Gastrocnemius medialis (tissue), 4 donors: ENCODE measurements at regions not wholly inside any gene's neighbourhood (a gene's known extent, or its start where the extent isn't known, plus 50 kb on each side); places are given as distances from the start of the nearest gene placed in this dataset.
"Not testable (repeated sequence)": the region's sequence is repeated elsewhere in the genome, so short reads cannot be mapped to it uniquely, and the experiment has no call there.

Source experiments
- ATAC-seq, 2 donors: fragments of 150-250 bp; one replicate each; pipeline ENCODE4 v1.9.1; 2016
- DNase-seq, 2 donors: peaks; one replicate each; pipeline ENCODE4 v3.0.0-alpha.2; 2019
- H3K27ac ChIP-seq, 4 donors: fragments of 200-600 bp; sonication (generic); 1 replicate in 1 of 4; 2 replicates in 3 of 4; pipeline ENCODE4 v1.5.1; 2016 to 2018; ENCODE audit warnings: mild to moderate bottlenecking in 2 of 4, moderate library complexity in 1 of 4
- H3K27me3 ChIP-seq, 3 donors: fragments of 200-600 bp; sonication (generic) in 2 of 3; 1 replicate in 1 of 3; 2 replicates in 2 of 3; pipeline versions ENCODE4 v1.5.1 to v1.6.0; 2016 to 2019; ENCODE audit warnings: mild to moderate bottlenecking in 1 of 3, moderate library complexity in 1 of 3
- H3K36me3 ChIP-seq, 2 donors: fragments of 200-600 bp; sonication (generic) in 1 of 2; one replicate each; pipeline ENCODE4 v1.5.1; 2017 to 2018
- H3K4me1 ChIP-seq, 2 donors: fragments of 200-600 bp; sonication (generic) in 1 of 2; one replicate each; pipeline ENCODE4 v1.5.1; 2016 to 2017; ENCODE audit warnings: mild to moderate bottlenecking in 2 of 2
- H3K4me3 ChIP-seq, 4 donors: fragments of 200-600 bp; sonication (generic) in 3 of 4; 1 replicate in 1 of 4; 2 replicates in 3 of 4; pipeline ENCODE4 v1.5.1; 2016 to 2019; ENCODE audit warnings: mild to moderate bottlenecking in 2 of 4
- H3K9me3 ChIP-seq, 3 donors: fragments of 200-600 bp; sonication (generic) in 2 of 3; 1 replicate in 1 of 3; 2 replicates in 2 of 3; pipeline ENCODE4 v1.5.1; 2016 to 2019
- in situ Hi-C, 4 donors: fragments of 200-750 bp; cut with MboI; loops; one replicate each; pipeline versions ENCODE4 v1.15.0 to v1.8.0; 2017; ENCODE audit warnings: low sequenced_read_pairs in 4 of 4
- intact Hi-C: fragments of 100-400 bp; cut with DNase I; formaldehyde crosslinking; loops from one replicate; pipeline ENCODE4 v1.15.1; 2023; ENCODE audit warnings: low total_unique reads
- TF ChIP-seq, protein P1 (sequence below), 5 experiments: fragments of 450-650 bp in 3 of 5; fragments of 200-600 bp in 2 of 5; sonication (generic) in 2 of 5; IDR thresholded peaks in 4 of 5; conservative IDR thresholded peaks in 1 of 5; 1 replicate in 4 of 5; 2 replicates in 1 of 5; pipeline ENCODE4 v1.5.1; 2016 to 2019; ENCODE audit warnings: antibody characterized with exemption in 5 of 5, mild to moderate bottlenecking in 3 of 5, moderate library complexity in 3 of 5

DNA sequence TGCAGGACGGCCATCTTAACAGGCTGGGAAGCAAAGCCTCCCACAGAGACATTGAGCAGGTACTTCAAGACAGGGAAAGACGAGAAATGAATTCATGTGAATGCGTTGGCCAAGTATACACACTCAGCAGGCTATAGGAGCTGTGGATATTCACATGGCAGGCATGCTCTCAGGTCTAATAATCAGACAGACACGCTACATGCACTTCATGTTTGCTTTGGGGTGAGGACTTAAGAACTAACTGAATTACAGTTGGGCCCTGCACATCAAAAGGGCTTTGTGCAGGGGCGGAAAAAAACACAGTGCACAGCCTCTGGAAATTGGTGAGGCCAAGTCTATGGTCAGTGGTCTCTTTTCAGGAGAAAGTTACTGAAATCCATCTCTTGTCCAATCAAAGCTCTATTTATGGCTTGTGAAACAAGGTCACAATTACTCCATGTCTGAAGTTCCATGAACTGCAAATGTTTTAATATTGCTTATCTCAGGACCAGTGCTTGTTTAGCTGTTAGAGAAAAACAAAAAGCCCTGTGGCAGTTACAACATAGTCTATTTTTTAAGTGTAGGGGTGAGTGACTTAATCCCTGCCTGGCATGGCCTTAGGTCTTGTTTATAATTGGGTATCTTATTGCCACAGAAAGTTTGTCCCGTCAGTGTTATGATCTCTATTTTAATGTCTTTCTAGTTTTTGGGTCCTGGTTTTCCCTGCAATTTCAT is 100.6 kb upstream of the GOLGA6L6 start:
- in situ Hi-C loops, result no loop called here
- intact Hi-C loops, result no loop called here
- no peak overlapping the region for H3K4me3 ChIP-seq

DNA sequence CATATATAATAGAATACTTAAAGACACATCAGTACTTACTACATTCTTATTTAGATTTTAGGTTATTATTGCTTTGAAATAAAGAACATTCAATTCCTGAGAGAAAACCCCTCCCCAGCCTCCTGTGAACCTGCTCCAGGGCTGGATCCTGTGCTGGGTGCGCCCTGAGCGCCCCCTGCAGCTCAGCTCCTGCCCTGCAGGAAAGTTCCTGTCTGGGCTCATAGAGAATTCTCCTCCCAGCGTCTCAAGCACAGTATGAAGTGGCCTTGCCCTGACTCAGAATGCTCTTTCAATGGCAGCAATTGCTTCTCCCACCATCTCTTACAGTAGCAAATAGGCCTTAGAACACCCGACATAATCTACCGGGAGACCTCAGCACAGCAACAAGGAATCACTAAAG is 98.8 kb upstream of the GOLGA6L6 start:
- DNase-seq, H3K4me3 ChIP-seq, H3K4me1 ChIP-seq, intact Hi-C loops, H3K9me3 ChIP-seq, ATAC-seq, in situ Hi-C loops, H3K36me3 ChIP-seq, H3K27ac ChIP-seq, H3K27me3 ChIP-seq: not testable (repeated sequence)

More for the DNA sequence above, 100.6 kb upstream of the GOLGA6L6 start:
- Histone ChIP-seq H3K36me3 (no peaks in the 10 kb centered on the region), H3K4me1 (no peaks in the 10 kb centered on the region), H3K27me3 (peaks cover 0 to 4% (median 4%) of the 10 kb centered on the region in 3 donors), H3K27ac (no peak overlapping the region), H3K9me3 (no peaks in the 10 kb centered on the region)
- ATAC-seq (no peak), DNase-seq (no peak)
- TF ChIP-seq, protein P1, sequence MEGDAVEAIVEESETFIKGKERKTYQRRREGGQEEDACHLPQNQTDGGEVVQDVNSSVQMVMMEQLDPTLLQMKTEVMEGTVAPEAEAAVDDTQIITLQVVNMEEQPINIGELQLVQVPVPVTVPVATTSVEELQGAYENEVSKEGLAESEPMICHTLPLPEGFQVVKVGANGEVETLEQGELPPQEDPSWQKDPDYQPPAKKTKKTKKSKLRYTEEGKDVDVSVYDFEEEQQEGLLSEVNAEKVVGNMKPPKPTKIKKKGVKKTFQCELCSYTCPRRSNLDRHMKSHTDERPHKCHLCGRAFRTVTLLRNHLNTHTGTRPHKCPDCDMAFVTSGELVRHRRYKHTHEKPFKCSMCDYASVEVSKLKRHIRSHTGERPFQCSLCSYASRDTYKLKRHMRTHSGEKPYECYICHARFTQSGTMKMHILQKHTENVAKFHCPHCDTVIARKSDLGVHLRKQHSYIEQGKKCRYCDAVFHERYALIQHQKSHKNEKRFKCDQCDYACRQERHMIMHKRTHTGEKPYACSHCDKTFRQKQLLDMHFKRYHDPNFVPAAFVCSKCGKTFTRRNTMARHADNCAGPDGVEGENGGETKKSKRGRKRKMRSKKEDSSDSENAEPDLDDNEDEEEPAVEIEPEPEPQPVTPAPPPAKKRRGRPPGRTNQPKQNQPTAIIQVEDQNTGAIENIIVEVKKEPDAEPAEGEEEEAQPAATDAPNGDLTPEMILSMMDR (IDR thresholded peaks at IDR 0.05 in 4 of 5, conservative IDR thresholded peaks at IDR 0.05 in 1 of 5), result no peak

DNA sequence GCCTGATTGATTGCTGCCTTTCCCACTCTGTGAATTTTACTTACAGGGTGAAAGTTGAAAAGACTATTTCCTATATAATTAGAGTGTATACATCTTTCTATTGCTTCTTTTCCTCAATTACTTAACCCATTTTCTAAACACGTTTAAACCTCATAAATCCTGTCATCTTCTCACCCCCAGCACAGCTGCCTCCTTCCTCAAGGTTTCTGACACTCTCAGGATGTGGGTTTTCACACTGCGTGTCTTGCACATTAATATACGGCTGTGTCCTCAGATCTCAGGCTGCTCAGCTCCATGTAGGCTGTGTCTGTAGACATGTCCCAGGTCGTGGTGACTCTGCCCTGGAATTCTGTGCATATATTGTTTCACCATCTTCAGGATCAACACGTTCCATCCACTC is 97.6 kb upstream of the GOLGA6L6 start:
- H3K4me1 ChIP-seq, H3K36me3 ChIP-seq, H3K27ac ChIP-seq, ATAC-seq, intact Hi-C loops, DNase-seq, in situ Hi-C loops, H3K27me3 ChIP-seq, H3K4me3 ChIP-seq, H3K9me3 ChIP-seq: not testable (repeated sequence)

DNA sequence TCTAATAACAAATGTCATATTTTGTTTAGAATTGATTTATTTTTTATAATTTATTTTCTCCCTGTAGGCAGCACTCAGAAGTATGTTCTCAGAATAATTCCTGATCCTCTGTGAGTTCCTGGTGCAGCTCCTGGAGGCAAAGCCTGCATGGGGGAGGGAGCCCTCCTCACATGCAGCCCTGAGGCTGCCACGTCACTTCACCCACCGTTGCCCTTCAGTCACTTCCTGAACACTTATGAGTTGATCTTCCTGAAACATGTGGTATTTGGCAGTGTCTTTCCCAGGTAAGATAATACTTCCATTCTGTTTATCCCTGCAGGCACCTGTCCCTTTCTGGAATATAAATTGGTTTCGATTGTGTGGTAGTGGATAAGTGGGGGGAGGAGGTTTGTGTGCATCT is 95.9 kb upstream of the GOLGA6L6 start:
- H3K9me3 ChIP-seq, in situ Hi-C loops, ATAC-seq, H3K4me3 ChIP-seq, H3K27me3 ChIP-seq, H3K36me3 ChIP-seq, H3K4me1 ChIP-seq, intact Hi-C loops, H3K27ac ChIP-seq, DNase-seq: not testable (repeated sequence)

DNA sequence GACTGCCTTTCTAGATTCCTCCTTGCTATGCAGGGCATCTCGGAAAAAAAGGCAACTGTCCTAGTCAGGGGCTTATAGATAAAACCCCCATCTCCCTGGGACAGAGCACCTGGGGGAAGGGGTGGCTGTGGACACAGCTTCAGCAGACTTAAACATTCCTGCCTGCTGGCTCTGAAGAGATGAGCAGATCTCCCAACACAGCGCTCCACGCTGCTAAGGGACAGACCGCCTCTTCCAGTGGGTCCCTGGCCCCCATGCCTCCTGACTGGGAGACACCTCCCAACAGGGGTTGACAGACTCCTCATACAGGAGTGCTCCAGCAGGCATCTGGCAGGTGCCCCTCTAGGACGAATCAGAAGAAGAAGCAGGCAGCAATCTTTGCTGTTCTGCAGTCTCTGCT is 87.9 kb upstream of the GOLGA6L6 start:
- ATAC-seq, H3K36me3 ChIP-seq, H3K27ac ChIP-seq, H3K4me1 ChIP-seq, H3K27me3 ChIP-seq, DNase-seq, H3K9me3 ChIP-seq, in situ Hi-C loops, intact Hi-C loops, H3K4me3 ChIP-seq: not testable (repeated sequence)

DNA sequence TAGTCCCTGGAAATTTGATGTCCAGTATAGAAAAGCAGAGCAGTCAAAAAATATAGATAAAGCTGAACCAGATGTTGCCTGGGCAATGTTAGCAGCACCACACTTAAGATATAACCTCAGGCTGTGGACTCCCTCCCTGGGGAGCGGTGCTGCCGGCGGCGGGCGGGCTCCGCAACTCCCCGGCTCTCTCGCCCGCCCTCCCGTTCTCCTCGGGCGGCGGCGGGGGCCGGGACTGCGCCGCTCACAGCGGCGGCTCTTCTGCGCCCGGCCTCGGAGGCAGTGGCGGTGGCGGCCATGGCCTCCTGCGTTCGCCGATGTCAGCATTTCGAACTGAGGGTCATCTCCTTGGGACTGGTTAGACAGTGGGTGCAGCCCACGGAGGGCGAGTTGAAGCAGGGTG is 86.9 kb upstream of the GOLGA6L6 start:
- H3K36me3 ChIP-seq, intact Hi-C loops, H3K27me3 ChIP-seq, ATAC-seq, H3K9me3 ChIP-seq, H3K27ac ChIP-seq, H3K4me3 ChIP-seq, DNase-seq, in situ Hi-C loops, H3K4me1 ChIP-seq: not testable (repeated sequence)

DNA sequence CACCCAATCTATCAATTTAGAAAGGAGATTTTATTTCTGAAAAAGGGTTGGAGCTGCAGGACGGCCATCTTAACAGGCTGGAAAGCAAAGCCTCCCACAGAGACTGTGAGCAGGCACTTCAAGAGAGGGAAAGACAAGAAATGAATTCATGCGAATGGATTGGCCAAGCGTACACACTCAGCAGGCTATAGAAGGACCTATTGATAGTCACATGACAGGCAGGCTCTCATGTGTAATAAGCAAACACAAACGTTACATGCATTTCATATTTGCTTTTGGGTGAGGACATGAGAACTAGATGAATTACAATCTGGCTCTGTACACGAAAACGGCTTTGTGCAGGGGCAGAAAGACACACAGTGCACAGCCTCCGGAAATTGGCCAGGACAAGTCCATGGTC is 83.9 kb upstream of the GOLGA6L6 start:
- H3K27ac ChIP-seq, H3K9me3 ChIP-seq, H3K27me3 ChIP-seq, H3K36me3 ChIP-seq, H3K4me3 ChIP-seq, H3K4me1 ChIP-seq, DNase-seq, intact Hi-C loops, in situ Hi-C loops, ATAC-seq: not testable (repeated sequence)

DNA sequence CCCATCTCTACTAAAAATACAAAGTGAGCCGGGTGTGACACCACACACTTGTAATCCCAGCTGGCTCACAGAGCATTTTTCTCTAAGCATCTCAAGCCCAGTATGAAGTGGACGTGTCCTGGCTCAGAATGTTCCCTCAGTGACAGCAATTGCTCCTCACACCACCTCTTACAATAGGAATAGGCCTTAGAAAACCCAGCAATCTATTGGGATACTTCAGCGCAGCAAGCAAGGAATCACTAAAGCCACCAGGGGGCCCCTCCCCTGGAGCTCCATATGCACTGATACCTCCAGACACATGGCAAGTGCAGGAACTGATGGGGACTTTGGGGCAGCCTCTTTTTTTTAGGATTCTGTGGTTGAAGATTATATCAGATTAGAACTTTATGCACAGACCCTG is 82.5 kb upstream of the GOLGA6L6 start:
- ATAC-seq, DNase-seq, H3K27me3 ChIP-seq, H3K9me3 ChIP-seq, H3K36me3 ChIP-seq, H3K27ac ChIP-seq, in situ Hi-C loops, H3K4me1 ChIP-seq, H3K4me3 ChIP-seq, intact Hi-C loops: not testable (repeated sequence)

DNA sequence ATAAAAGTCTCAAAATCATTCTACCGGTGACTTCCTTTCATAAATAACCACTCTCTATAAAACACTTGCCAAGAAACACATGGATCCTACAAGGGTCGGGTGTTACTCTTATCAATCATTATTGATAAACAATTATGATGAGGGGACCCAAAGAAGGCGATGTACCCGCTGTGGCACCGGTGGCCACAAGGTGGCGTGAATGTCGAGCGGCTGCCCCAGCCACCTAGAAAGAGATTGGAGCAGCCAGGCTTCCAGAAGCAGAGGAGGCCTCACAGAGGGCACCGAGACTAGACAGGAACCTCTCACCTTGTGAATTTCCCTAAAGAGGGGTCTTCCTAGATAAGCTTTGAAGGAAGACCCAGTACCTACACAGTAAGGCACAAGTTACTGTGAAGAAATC is 80.5 kb upstream of the GOLGA6L6 start:
- H3K27me3 ChIP-seq, H3K36me3 ChIP-seq, in situ Hi-C loops, intact Hi-C loops, H3K9me3 ChIP-seq, DNase-seq, H3K27ac ChIP-seq, H3K4me1 ChIP-seq, H3K4me3 ChIP-seq, ATAC-seq: not testable (repeated sequence)

DNA sequence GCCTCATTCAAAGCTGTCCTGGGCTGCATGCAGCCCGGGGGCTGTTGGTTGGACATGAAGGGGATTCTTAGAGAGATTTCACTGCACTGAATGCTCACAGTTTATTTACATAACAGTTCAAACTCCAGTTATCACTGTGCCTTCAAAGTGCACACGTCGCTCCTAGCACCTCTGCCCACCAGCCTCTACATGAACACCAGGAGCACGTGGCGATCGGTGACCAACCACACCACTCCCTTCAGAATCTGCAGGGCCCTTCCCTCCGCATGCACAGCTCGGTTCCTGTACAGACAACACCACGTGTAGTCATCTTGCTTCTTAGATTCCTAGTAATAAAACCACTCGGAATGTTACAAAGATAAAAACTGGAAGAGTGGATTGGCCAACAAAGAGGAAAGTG is 72.9 kb upstream of the GOLGA6L6 start:
- H3K27me3 ChIP-seq, in situ Hi-C loops: not testable (repeated sequence)

DNA sequence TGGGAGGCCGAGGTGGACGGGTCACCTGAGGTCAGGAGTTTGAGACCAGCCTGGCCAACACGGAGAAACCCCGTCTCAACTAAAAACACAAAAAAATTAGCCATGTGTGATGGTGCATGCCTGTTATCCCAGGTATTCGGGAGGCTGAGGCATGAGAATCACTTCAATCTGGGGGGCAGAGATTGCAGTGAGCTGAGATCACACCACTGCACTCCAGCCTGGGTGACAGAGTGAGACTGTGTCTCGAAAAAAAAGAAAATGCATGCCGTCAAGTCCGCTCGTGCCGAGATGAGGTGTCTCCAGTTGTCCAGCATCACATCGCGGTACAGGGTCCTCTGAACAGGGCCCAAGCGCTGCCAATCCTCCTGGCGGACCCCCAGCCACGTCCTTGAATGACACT is 71.2 kb upstream of the GOLGA6L6 start:
- H3K4me1 ChIP-seq, H3K36me3 ChIP-seq, in situ Hi-C loops, H3K4me3 ChIP-seq, ATAC-seq, H3K9me3 ChIP-seq, H3K27me3 ChIP-seq, intact Hi-C loops, DNase-seq, H3K27ac ChIP-seq: not testable (repeated sequence)

More for the DNA sequence above, 72.9 kb upstream of the GOLGA6L6 start:
- H3K27ac ChIP-seq, H3K4me3 ChIP-seq, ATAC-seq, intact Hi-C loops, DNase-seq, H3K36me3 ChIP-seq, H3K4me1 ChIP-seq, H3K9me3 ChIP-seq: not testable (repeated sequence)
